HEK293T (cell line): ENCODE measurements at regions not wholly inside any gene's neighbourhood (a gene's known extent, or its start where the extent isn't known, plus 50 kb on each side); places are given as distances from the start of the nearest gene placed in this dataset.
A peak's percentile ranks its signal among the peaks of the same experiment; 100 is the strongest.

Experiments
- CTCF ChIA-PET: fragments of 350-600 bp; formaldehyde crosslinking; extraction: SDS; loops from one replicate; lab custom pipeline; 2021; ENCODE audit warnings: antibody characterized with exemption, inconsistent platforms; lab: Yijun Ruan, JAX
- POLR2A ChIA-PET: fragments of 350-600 bp; formaldehyde crosslinking; extraction: SDS; loops from one replicate; lab custom pipeline; 2020; ENCODE audit warnings: antibody characterized with exemption, inconsistent platforms; lab: Yijun Ruan, JAX
- DNase-seq: peaks from one replicate; pipeline ENCODE4 v3.0.0; 2012; ENCODE audit warnings: mixed read lengths; ENCODE audit errors: extremely low spot score
- ARNT ChIP-seq: fragments of 450-650 bp; IDR thresholded peaks from 2 replicates; pipeline ENCODE4 v1.6.1; 2017; ENCODE audit warnings: mild to moderate bottlenecking
- BHLHE40 ChIP-seq: fragments of 450-650 bp; IDR thresholded peaks from 2 replicates; pipeline ENCODE4 v1.6.1; 2016; ENCODE audit warnings: mild to moderate bottlenecking, moderate library complexity, borderline replicate concordance
- CTBP1 ChIP-seq: fragments of 450-650 bp; IDR thresholded peaks from 2 replicates; pipeline ENCODE4 v1.6.1; 2016; ENCODE audit warnings: borderline replicate concordance
- ELF4 ChIP-seq: fragments of 450-650 bp; IDR thresholded peaks from 2 replicates; pipeline ENCODE4 v1.6.1; 2017; ENCODE audit warnings: antibody characterized with exemption
- FOXA1 ChIP-seq: fragments of 450-650 bp; IDR thresholded peaks from 2 replicates; pipeline ENCODE4 v1.6.1; 2016; ENCODE audit warnings: mild to moderate bottlenecking
- FOXK2 ChIP-seq: fragments of 450-650 bp; IDR thresholded peaks from 2 replicates; pipeline ENCODE4 v1.6.1; 2016; ENCODE audit warnings: mild to moderate bottlenecking
- FOXM1 ChIP-seq: fragments of 450-650 bp; IDR thresholded peaks from 2 replicates; pipeline ENCODE4 v1.6.1; 2017; ENCODE audit warnings: mild to moderate bottlenecking, borderline replicate concordance
- HDGF ChIP-seq: fragments of 450-650 bp; IDR thresholded peaks from 2 replicates; pipeline ENCODE4 v1.6.1; 2017; ENCODE audit warnings: antibody characterized with exemption, borderline replicate concordance
- L3MBTL2 ChIP-seq: fragments of 450-650 bp; conservative IDR thresholded peaks from 2 replicates; pipeline ENCODE4 v1.6.1; 2016; ENCODE audit warnings: mild to moderate bottlenecking
- LEF1 ChIP-seq: fragments of 450-650 bp; IDR thresholded peaks from 2 replicates; pipeline ENCODE4 v1.6.1; 2017; ENCODE audit warnings: mild to moderate bottlenecking, borderline replicate concordance
- NFRKB ChIP-seq: fragments of 450-650 bp; IDR thresholded peaks from 2 replicates; pipeline ENCODE4 v1.6.1; 2016; ENCODE audit warnings: mild to moderate bottlenecking, moderate library complexity
- PKNOX1 ChIP-seq: fragments of 450-650 bp; IDR thresholded peaks from 2 replicates; pipeline ENCODE4 v1.6.1; 2016
- SP1 ChIP-seq: fragments of 450-650 bp; IDR thresholded peaks from 2 replicates; pipeline ENCODE4 v1.6.1; 2017
- SUZ12 ChIP-seq: fragments of 450-650 bp; IDR thresholded peaks from 2 replicates; pipeline ENCODE4 v1.6.1; 2016; ENCODE audit warnings: mild to moderate bottlenecking
- TARDBP ChIP-seq: fragments of 450-650 bp; IDR thresholded peaks from 2 replicates; pipeline ENCODE4 v1.6.1; 2016
- ZNF384 ChIP-seq: fragments of 450-650 bp; IDR thresholded peaks from 2 replicates; pipeline ENCODE4 v1.6.1; 2016

GRCh38 chr13:71338070-71338469 lies 528.9 kb downstream of the DACH1 start:
- CTCF ChIA-PET = no interaction called here
- DNase-seq = no peak
- no peak for TF ChIP-seq HDGF
- TF ChIP-seq FOXA1 = no peak
- no peak for TF ChIP-seq SUZ12
- TF ChIP-seq PKNOX1 = no peak
- TF ChIP-seq ZNF384 = no peak
- TF ChIP-seq FOXK2 = no peak
- POLR2A ChIA-PET = no interaction called here

GRCh38 chr13:71327266-71327665 lies 539.7 kb downstream of the DACH1 start:
- CTCF ChIA-PET = no interaction called here
- DNase-seq = no peak

GRCh38 chr13:71325556-71325955 lies 541.4 kb downstream of the DACH1 start:
- TF ChIP-seq L3MBTL2 (no peak), FOXM1 (no peak), CTBP1 (no peak), PKNOX1 (no peak), LEF1 (no peak), SUZ12 (no peak), FOXA1 (no peak), HDGF (no peak), ARNT (no peak), ELF4 (no peak), TARDBP (no peak), NFRKB (no peak), ZNF384 (no peak), BHLHE40 (no peak), FOXK2 (no peak)
- no peak for DNase-seq
- CTCF ChIA-PET = interaction anchor here (1.6 kb wide), 1 partner anchor 13 kb away, joined by 4 read pairs; no protein-coding TSS in a partner anchor
- POLR2A ChIA-PET = no interaction called here

More at GRCh38 chr13:71327266-71327665, 539.7 kb downstream of the DACH1 start:
- POLR2A ChIA-PET = no interaction called here
- TF ChIP-seq NFRKB (no peak), PKNOX1 (no peak), BHLHE40 (no peak), FOXA1 (no peak), L3MBTL2 (no peak), ELF4 (no peak), TARDBP (no peak), ARNT (no peak), SUZ12 (no peak), HDGF (no peak), FOXK2 (no peak), FOXM1 (no peak), CTBP1 (no peak), LEF1 (no peak), ZNF384 (no peak), SP1 (no peak)

GRCh38 chr13:71323266-71323665 lies 543.7 kb downstream of the DACH1 start:
- ChIA-PET POLR2A (no interaction called here), CTCF (no interaction called here)
- DNase-seq = no peak
- TF ChIP-seq NFRKB = no peak
- TF ChIP-seq LEF1 = no peak

DNA sequence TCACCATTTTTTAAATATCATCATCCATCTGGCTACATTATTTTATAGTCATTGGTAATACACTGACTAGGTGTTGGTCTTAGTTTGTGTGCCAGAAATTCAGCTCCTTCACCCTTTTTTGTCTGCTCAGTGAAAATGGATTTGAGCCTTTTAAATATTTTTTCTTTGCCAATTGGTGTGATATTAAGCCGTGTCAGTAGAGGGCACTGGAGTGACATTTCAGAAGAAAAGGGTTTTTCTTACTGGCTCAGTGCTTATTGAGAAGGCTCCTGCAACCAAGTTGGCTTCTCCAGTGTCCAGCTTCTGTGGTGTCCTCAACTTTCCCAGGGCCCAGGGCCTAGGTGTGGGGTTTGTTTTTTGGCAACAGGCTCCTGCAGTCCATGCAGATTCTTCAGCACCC lies 546.6 kb downstream of the DACH1 start:
- peak; percentile 68 for DNase-seq
- no peak for TF ChIP-seq TARDBP
- TF ChIP-seq FOXK2 = no peak
- TF ChIP-seq LEF1 = no peak
- no peak for TF ChIP-seq HDGF
- no peak for TF ChIP-seq NFRKB
- TF ChIP-seq ZNF384 = no peak
- no peak for TF ChIP-seq ELF4
- TF ChIP-seq L3MBTL2 = no peak
- no peak for TF ChIP-seq CTBP1
- no peak for TF ChIP-seq FOXA1
- TF ChIP-seq SUZ12 = no peak
- TF ChIP-seq PKNOX1 = no peak
- CTCF ChIA-PET = interaction anchor here (0.7 to 1.1 kb wide), 2 partner anchors 558 to 1301 kb away, joined by 3 to 4 read pairs; no protein-coding TSS in a partner anchor

GRCh38 chr13:71316792-71317363 lies 550.1 kb downstream of the DACH1 start:
- TF ChIP-seq ARNT (0 out of 2 replicates have a peak, but pooled peaks have one; percentile 11), L3MBTL2 (no peak), PKNOX1 (peak; percentile 89), CTBP1 (no peak)
- POLR2A ChIA-PET = no interaction called here
- DNase-seq = no peak
- CTCF ChIA-PET = no interaction called here

More for the DNA sequence above, 546.6 kb downstream of the DACH1 start:
- POLR2A ChIA-PET = no interaction called here
